Fibroblast of lung (primary cell): ENCODE measurements at regions not wholly inside any gene's neighbourhood (a gene's known extent, or its start where the extent isn't known, plus 50 kb on each side); places are given as distances from the start of the nearest gene placed in this dataset.

Experiments used
- CTCF ChIP-seq, 2 donors: IDR thresholded peaks in 1 of 2; conservative IDR thresholded peaks in 1 of 2; 1 replicate in 1 of 2; 2 replicates in 1 of 2; pipeline ENCODE4 v1.5.1; 2011 to 2012; ENCODE audit warnings: low read length in 2 of 2, control low read depth in 1 of 2, inconsistent platforms in 1 of 2, low read depth in 1 of 2, mild to moderate bottlenecking in 1 of 2
- EZH2 ChIP-seq: IDR thresholded peaks from 2 replicates; pipeline ENCODE4 v1.5.1; 2012; ENCODE audit warnings: low read length, control low read depth, mild to moderate bottlenecking; ENCODE audit errors: missing control alignments

- TF ChIP-seq CTCF (conservative IDR thresholded peaks at IDR 0.05 in 1 of 2, IDR thresholded peaks at IDR 0.05 in 1 of 2; ENCODE audit: low read depth in 1 of 2, low read length in 2 of 2) (no peak), EZH2 (no peak)
These were observed 187.9 kb downstream of the BCL11A start for GRCh38 chr2:60365556-60365955.
